IMR-90 (cell line): ENCODE measurements at regions not wholly inside any gene's neighbourhood (a gene's known extent, or its start where the extent isn't known, plus 50 kb on each side); places are given as distances from the start of the nearest gene placed in this dataset.

Source experiments
- ATAC-seq: fragments of 200-7000 bp; cut with Tn5 transposase; 2 replicates; pipeline ENCODE4 v1.9.1; 2020; ENCODE audit warnings: low read depth, mild to moderate bottlenecking, moderate library complexity
- BruUV-seq: library from RNA; stranded (reverse); fragments of 400-500 nt; replicated peaks from 2 replicates; lab custom pipeline; 2021; lab: Mats Ljungman, UMichigan
- CTCF ChIA-PET: fragments of 300-600 bp; formaldehyde crosslinking; extraction: SDS; loops from one replicate; lab custom pipeline; 2021; ENCODE audit warnings: antibody characterized with exemption; lab: Yijun Ruan, JAX
- POLR2A ChIA-PET: fragments of 300-600 bp; sonication (Branson Sonifier 250); formaldehyde crosslinking; loops from one replicate; lab custom pipeline; 2022; ENCODE audit warnings: antibody characterized with exemption; ENCODE audit not compliant: unreplicated experiment; lab: Charles Lee
- DNase-seq: peaks from one replicate; pipeline ENCODE4 v3.0.0; 2013
- H2AFZ ChIP-seq: replicated peaks from 2 replicates; pipeline ENCODE3; 2013; ENCODE audit warnings: low read length, mild to moderate bottlenecking; ENCODE audit not compliant: poor library complexity
- H2AK5ac ChIP-seq: 2 replicates; pipeline ENCODE4 v1.6.1; 2013; ENCODE audit warnings: low read depth, low read length, inconsistent platforms
- H2AK9ac ChIP-seq: replicated peaks from 2 replicates; pipeline ENCODE3; 2013; ENCODE audit warnings: mild to moderate bottlenecking, low read depth, low read length, moderate library complexity; ENCODE audit not compliant: poor library complexity
- H2BK120ac ChIP-seq: 2 replicates; pipeline ENCODE4 v1.6.1; 2013; ENCODE audit warnings: low read depth, low read length, inconsistent platforms
- H2BK15ac ChIP-seq: 3 replicates; pipeline ENCODE4 v1.6.1; 2013; ENCODE audit warnings: low read depth, low read length, inconsistent platforms
- H2BK20ac ChIP-seq: 2 replicates; pipeline ENCODE4 v1.6.1; 2013; ENCODE audit warnings: low read depth, mild to moderate bottlenecking, inconsistent platforms, low read length, moderate library complexity
- H2BK5ac ChIP-seq: 2 replicates; pipeline ENCODE4 v1.6.1; 2013; ENCODE audit warnings: mild to moderate bottlenecking, low read depth, low read length, inconsistent platforms; ENCODE audit not compliant: poor library complexity, severe bottlenecking
- H3K14ac ChIP-seq: replicated peaks from 2 replicates; pipeline ENCODE4 v1.6.1; 2013; ENCODE audit warnings: low read depth, low read length, inconsistent platforms
- H3K18ac ChIP-seq: 2 replicates; pipeline ENCODE4 v1.6.1; 2013; ENCODE audit warnings: low read depth, low read length, control low read depth
- H3K23ac ChIP-seq: 2 replicates; pipeline ENCODE4 v1.6.1; 2013; ENCODE audit warnings: low read depth, low read length, inconsistent platforms
- H3K27ac ChIP-seq: 2 replicates; pipeline ENCODE4 v1.5.1; 2013; ENCODE audit warnings: mild to moderate bottlenecking, control low read depth, low read length; ENCODE audit not compliant: insufficient read depth
- H3K27me3 ChIP-seq: 2 replicates; pipeline ENCODE4 v1.6.1; 2013; ENCODE audit warnings: low read length; ENCODE audit not compliant: control insufficient read depth, insufficient read depth
- H3K36me3 ChIP-seq: 2 replicates; pipeline ENCODE4 v1.6.1; 2013; ENCODE audit warnings: low read length, mixed read lengths; ENCODE audit not compliant: control insufficient read depth, insufficient read depth
- H3K4ac ChIP-seq: 2 replicates; pipeline ENCODE4 v1.6.1; 2013; ENCODE audit warnings: low read depth, low read length, inconsistent platforms
- H3K4me1 ChIP-seq: 2 replicates; pipeline ENCODE4 v1.6.1; 2013; ENCODE audit warnings: low read length, mixed read lengths; ENCODE audit not compliant: control insufficient read depth, insufficient read depth
- H3K4me2 ChIP-seq: 2 replicates; pipeline ENCODE4 v1.6.1; 2013; ENCODE audit warnings: low read depth, mild to moderate bottlenecking, control low read depth, low read length, moderate library complexity
- H3K4me3 ChIP-seq: 2 replicates; pipeline ENCODE4 v1.5.1; 2013; ENCODE audit warnings: low read depth, mild to moderate bottlenecking, control low read depth, low read length, moderate library complexity; ENCODE audit not compliant: insufficient read depth
- H3K56ac ChIP-seq: 2 replicates; pipeline ENCODE4 v1.6.1; 2013; ENCODE audit warnings: low read length, inconsistent platforms; ENCODE audit not compliant: insufficient read depth; ENCODE audit errors: extremely low read depth
- H3K79me1 ChIP-seq, 2 experiments: 2 replicates each; pipeline ENCODE4 v1.6.1; 2013; ENCODE audit warnings: low read length in 2 of 2, inconsistent platforms in 1 of 2, low read depth in 1 of 2
- H3K9ac ChIP-seq: 2 replicates; pipeline ENCODE4 v1.6.1; 2013; ENCODE audit warnings: low read depth, low read length, control low read depth
- H3K9me1 ChIP-seq: 2 replicates; pipeline ENCODE4 v1.6.1; 2013; ENCODE audit warnings: low read length, inconsistent platforms; ENCODE audit not compliant: insufficient read depth
- H3K9me3 ChIP-seq: 2 replicates; pipeline ENCODE4 v1.6.1; 2013; ENCODE audit warnings: low read length; ENCODE audit not compliant: control insufficient read depth, insufficient read depth
- H4K20me1 ChIP-seq: 2 replicates; pipeline ENCODE4 v1.6.1; 2013; ENCODE audit warnings: low read length, inconsistent platforms; ENCODE audit not compliant: insufficient read depth
- H4K5ac ChIP-seq: 2 replicates; pipeline ENCODE4 v1.6.1; 2013; ENCODE audit warnings: mild to moderate bottlenecking, low read depth, low read length, control low read depth
- H4K8ac ChIP-seq, 2 experiments: 2 replicates each; pipeline ENCODE4 v1.6.1; 2013; ENCODE audit warnings: low read depth in 2 of 2, low read length in 2 of 2, control low read depth in 1 of 2, inconsistent platforms in 1 of 2
- H4K91ac ChIP-seq: 2 replicates; pipeline ENCODE4 v1.6.1; 2013; ENCODE audit warnings: low read depth, low read length, inconsistent platforms; ENCODE audit not compliant: insufficient read depth
- BHLHE40 ChIP-seq: fragments of 150-350 bp; IDR thresholded peaks from 2 replicates; pipeline ENCODE4 v1.6.1; 2016; ENCODE audit warnings: mild to moderate bottlenecking, low read depth, low read length
- CTCF ChIP-seq: conservative IDR thresholded peaks from 2 replicates; pipeline ENCODE4 v1.5.1; 2012; ENCODE audit warnings: mild to moderate bottlenecking, low read depth, low read length, improper control_type of control experiment
- ELK1 ChIP-seq: fragments of 150-350 bp; IDR thresholded peaks from 2 replicates; pipeline ENCODE4 v1.6.1; 2016; ENCODE audit warnings: low read depth, mild to moderate bottlenecking, low read length, moderate library complexity, borderline replicate concordance
- MAZ ChIP-seq: IDR thresholded peaks from 2 replicates; pipeline ENCODE4 v1.6.1; 2012; ENCODE audit warnings: low read depth, mild to moderate bottlenecking, low read length, improper control_type of control experiment, moderate library complexity, borderline replicate concordance
- MXI1 ChIP-seq: IDR thresholded peaks from 2 replicates; pipeline ENCODE4 v1.6.1; 2012; ENCODE audit warnings: low read depth, mild to moderate bottlenecking, low read length, moderate library complexity, borderline replicate concordance
- NFE2L2 ChIP-seq: fragments of 150-350 bp; IDR thresholded peaks from 2 replicates; pipeline ENCODE4 v1.6.1; 2016; ENCODE audit warnings: low read depth, mild to moderate bottlenecking, low read length
- POLR2A ChIP-seq: IDR thresholded peaks from 2 replicates; pipeline ENCODE4 v1.6.1; 2012; ENCODE audit warnings: mild to moderate bottlenecking, low read depth, low read length
- RAD21 ChIP-seq: IDR thresholded peaks from 2 replicates; pipeline ENCODE4 v1.6.1; 2012; ENCODE audit warnings: low read length, improper control_type of control experiment
- RCOR1 ChIP-seq: IDR thresholded peaks from 2 replicates; pipeline ENCODE4 v1.6.1; 2012; ENCODE audit warnings: mild to moderate bottlenecking, low read length, improper control_type of control experiment; ENCODE audit not compliant: insufficient replicate concordance
- USF2 ChIP-seq: fragments of 150-350 bp; IDR thresholded peaks from 2 replicates; pipeline ENCODE4 v1.6.1; 2017; ENCODE audit warnings: mild to moderate bottlenecking, antibody characterized with exemption, low read length, low read depth
- WGBS, 2 experiments: methylation state at CpG; one replicate each; pipeline versions ENCODE4 v1.1.5 to v1.1.7; 2013; ENCODE audit warnings: missing lambda C conversion rate in 2 of 2; ENCODE audit not compliant: insufficient read length in 1 of 2; ENCODE audit errors: extremely low coverage in 2 of 2; 5-methylcytosine and 5-hydroxymethylcytosine counted together
- dilution Hi-C: fragments of 300-500 bp; cut with HindIII; formaldehyde crosslinking; loops from one replicate; pipeline ENCODE4 v1.14.3; 2018; ENCODE audit warnings: low sequenced_read_pairs; ENCODE audit not compliant: unreplicated experiment
- in situ Hi-C: fragments of 300-500 bp; cut with MboI; formaldehyde crosslinking; loops from 3 replicates; pipeline ENCODE4 v1.14.3; 2019; ENCODE audit warnings: low sequenced_read_pairs, inconsistent platforms, mixed read lengths
- intact Hi-C: fragments of 100-400 bp; cut with micrococcal nuclease; formaldehyde crosslinking; loops from 2 replicates; pipeline ENCODE4 v1.10.0; 2022

GRCh38 chr6:105500693-105501092 lies 97.8 kb upstream of the PREP start:
- Histone ChIP-seq H3K36me3 (no peaks in the 10 kb centered on the region), H3K79me1 (no peaks in the 10 kb centered on the region), H2BK120ac (no peak overlapping the region; the same call in 1 of the 2 replicates), H3K4ac (no peak overlapping the region), H2BK20ac (no peak overlapping the region), H4K5ac (no peak overlapping the region), H3K27ac (no peak overlapping the region), H2AFZ (no peak overlapping the region), H2BK5ac (no peak overlapping the region), H4K20me1 (no peaks in the 10 kb centered on the region), H2AK5ac (no peak overlapping the region), H3K9ac (no peak overlapping the region), H2AK9ac (no peak overlapping the region), H2BK15ac (no peak overlapping the region), H3K27me3 (no peaks in the 10 kb centered on the region), H3K4me2 (no peak overlapping the region), H3K23ac (no peak overlapping the region), H3K4me3 (no peak overlapping the region), H4K91ac (no peak overlapping the region), H3K18ac (no peak overlapping the region), H4K8ac (no peak overlapping the region), H3K4me1 (no peaks in the 10 kb centered on the region), H3K56ac (no peak overlapping the region), H3K9me3 (no peaks in the 10 kb centered on the region), H3K14ac (no peak overlapping the region), H3K9me1 (no peaks in the 10 kb centered on the region; the same call in 1 of the 2 replicates)
- TF ChIP-seq RCOR1 (no peak), NFE2L2 (no peak), RAD21 (no peak), USF2 (no peak), MAZ (no peak), CTCF (no peak), ELK1 (no peak), BHLHE40 (no peak), MXI1 (no peak), POLR2A (no peak)
- intact Hi-C loops, result no loop called here
- DNase-seq, result no peak
- no TSS peak for BruUV-seq
- ChIA-PET POLR2A (no interaction called here), CTCF (no interaction called here)
- in situ Hi-C loops, result no loop called here
- dilution Hi-C loops, result no loop called here
- ATAC-seq, result no peak
- WGBS, 2 experiments, result 100% methylated on average over 1 of the region's 1 CpG; no CpG with 5 or more reads in 1 of the 2 experiments
